GM21367 (cell line): ENCODE measurements at regions not wholly inside any gene's neighbourhood (a gene's known extent, or its start where the extent isn't known, plus 50 kb on each side); places are given as distances from the start of the nearest gene placed in this dataset.

Experiments used
- ATAC-seq: cut with Tn5 transposase; IDR thresholded peaks from one replicate; pipeline ENCODE4 v1.9.1; 2021; ENCODE audit not compliant: unreplicated experiment

DNA sequence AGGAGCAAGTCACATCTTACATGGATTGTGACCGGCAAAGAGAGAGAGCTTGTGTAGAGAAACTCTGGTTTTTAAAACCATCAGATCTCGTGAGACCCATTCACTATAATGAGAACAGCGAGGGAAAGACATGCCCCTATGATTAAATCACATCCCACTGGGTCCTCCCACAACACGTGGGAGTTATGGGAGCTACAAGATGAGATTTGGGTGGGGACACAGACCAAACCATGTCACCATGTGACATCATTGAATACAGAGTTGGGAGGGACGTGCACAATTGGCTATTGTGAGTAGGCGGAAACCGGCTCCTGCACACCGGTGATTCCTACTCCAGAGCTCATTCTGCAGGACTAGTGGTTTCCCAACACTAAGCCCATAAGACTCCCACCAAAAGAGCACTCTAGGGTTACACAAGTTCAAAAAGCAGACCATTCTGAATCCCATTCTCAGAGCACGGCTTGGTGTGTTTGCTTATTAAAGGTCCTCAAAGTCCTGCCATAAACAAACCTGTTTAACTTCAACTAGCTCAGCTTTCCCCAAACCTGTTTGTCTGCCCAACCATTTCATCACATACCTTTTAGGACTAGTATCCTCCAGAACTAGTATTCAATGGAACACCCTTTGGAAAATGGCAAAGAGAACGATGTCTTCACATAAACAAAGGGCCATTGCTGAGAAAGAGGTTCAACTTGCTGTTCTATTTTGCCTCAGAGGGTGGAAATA is 167.6 kb downstream of the TLE3 start:
- ATAC-seq: no peak

- ATAC-seq: no peak
Measured at GRCh38 chr15:69930754-69931153, 167.0 kb downstream of the TLE3 start.

DNA sequence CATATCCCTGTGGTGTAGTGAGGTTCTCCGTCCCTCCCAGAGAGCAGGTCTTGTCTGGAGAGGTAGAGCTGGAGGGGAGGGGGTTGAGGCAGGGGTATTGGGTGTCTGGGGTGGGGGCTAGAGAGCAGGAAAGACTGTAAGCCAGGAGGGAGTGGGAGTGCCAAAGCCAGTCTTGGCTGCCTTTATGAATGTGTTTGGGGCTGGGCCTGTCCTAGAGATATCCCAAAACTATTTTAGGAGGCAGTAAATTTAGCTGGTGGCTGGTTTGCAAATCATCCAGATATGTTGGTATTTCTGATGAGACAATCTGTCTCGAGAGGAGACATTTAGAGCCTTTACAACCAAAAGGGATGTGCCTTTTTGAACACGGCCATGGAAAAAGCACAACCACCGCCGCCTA is 166.6 kb downstream of the TLE3 start:
- no peak for ATAC-seq

DNA sequence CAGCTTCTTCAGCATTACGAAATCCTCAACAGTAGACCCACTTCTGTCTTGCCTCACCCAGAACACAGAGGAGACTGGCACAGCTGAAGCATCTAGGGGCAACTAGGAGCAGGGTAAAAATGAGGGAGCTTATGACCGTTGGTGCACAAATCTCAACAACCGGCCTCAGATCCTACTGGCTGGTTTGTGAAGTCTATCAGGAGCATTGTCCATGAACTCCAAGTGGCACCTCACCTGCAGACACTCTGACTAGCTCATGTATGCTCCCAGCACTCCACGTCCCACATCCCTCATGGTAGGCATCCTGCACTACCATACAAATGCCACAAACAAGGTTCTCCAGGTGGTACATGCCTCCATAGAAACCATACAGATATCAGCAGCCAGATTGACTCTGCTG is 163.1 kb downstream of the TLE3 start:
- ATAC-seq: no peak

GRCh38 chr15:69939513-69940440 is 157.9 kb downstream of the TLE3 start:
- ATAC-seq: no peak

- ATAC-seq: no peak
Measured at GRCh38 chr15:69940441-69941300, 157.0 kb downstream of the TLE3 start.

DNA sequence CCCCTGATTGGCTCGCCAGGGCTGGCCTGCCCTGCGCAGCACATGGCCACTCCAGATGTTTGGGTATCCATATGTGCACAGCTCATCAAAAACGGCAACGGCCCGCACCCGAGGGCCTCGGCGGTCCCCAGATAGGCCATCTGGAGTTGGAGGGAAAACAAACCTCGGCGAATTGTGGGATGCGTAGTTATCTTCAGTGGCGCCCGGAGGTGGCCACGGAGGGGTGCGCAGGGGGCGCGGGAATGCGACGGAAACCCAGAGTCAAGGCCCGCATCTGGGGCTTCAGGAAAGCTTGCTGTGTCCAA is 156.5 kb downstream of the TLE3 start:
- ATAC-seq: no peak

DNA sequence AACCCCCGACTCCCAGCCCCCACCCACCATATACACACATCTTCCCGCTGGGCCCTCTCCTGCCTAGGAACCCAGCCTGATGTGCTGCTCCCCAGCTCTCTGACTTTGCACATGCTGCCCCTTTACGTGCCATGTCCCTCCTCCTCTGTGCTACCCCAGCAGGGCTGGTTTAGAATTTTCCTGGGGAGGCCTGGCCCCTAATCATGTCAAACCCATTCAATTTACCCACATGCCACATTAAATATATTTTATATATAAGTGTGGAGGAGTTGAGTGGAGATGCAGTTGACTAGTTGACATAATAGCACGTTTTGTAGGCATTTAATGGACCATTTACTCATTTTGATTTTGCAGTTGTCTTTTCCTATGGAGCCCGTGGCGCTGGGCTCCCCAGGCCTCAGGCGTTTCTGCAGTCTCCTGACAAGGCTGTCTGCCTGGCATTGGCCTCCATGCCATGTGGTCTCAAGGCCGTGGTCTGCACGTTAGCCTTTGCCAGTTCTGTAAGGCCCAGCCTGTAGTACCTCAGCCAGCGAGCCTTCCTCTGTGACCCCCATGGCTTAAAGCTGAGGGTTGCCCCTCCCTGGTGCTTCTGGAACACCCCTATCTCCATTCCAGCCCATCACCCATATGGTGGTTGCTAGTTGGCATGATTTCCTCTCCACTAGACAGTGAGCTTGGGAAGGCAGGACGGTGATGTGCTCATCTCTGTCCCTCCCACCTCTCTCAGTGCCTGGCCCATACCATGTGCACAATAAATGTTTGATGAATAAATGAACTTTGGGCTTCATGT is 155.8 kb downstream of the TLE3 start:
- ATAC-seq: no peak

DNA sequence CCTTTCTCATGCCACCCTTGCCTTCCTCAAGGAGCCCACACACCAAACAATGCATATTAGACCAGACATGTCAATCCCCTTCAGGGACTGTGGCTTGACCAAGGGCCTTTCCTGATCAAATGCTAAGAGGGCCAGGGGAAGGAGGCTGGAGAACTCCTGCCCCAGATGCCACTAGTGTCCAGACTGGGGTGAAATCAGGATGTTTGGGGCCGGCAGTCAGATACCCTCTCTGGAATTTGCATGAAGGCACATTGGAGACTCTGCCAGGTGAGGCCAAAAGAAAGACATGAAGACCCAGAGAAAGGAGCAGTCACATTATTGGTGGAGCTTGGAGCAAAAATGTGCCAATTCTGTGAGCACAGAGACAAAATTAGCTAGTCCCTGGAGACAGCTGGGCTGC is 154.1 kb downstream of the TLE3 start:
- no peak for ATAC-seq

- no peak for ATAC-seq
Measured at GRCh38 chr15:69945729-69946128, 152.0 kb downstream of the TLE3 start.

GRCh38 chr15:69946870-69947269 is 150.8 kb downstream of the TLE3 start:
- ATAC-seq: no peak

GRCh38 chr15:69947394-69947793 is 150.3 kb downstream of the TLE3 start:
- ATAC-seq: no peak

DNA sequence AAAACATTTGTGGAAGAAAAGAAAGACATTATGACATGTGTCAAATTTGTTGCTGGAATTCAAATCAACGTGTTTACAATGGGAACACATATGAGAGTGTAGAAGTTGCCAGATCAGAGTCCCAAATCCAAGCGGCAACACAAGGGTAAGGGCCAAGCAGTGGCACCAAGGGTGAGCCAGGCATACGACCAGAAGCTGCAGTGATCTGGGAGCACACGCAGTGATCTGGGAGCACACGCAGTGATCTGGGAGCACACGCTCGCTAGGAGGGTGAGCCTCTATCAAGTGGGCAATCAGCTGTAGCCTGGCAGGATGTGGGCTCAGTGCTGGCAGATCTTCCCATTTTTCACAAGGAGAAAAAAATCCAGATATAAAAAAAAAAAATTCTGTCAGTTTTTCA is 148.2 kb downstream of the TLE3 start:
- ATAC-seq: no peak

DNA sequence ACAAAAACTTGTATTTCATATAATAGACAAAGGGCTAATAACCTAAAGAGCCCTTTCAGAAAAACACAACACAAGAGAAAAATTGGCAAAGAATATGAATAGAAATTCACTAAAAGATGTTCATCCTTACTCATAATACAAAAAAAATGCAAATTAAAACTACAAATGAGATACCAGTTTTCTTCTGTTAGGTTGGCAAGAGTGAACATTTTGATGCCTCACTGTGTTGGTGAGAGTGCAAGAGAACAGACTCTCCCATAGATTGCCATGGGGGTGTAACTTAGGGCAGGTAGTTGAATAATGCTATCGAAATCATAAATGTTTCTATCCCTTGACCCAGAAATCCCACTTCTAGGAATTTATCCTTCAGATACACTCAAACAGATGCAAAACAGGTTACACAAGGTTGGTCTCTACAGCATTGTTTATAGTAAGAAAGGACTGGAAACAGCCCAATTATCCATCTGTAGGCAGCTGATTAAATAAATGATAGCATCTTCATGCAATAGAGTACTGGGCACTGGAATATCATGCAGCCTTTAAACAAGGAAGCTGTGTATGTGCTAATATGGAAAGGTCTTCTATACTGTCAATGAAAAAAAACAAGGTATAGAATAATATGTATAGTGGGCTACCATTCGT is 146.3 kb downstream of the TLE3 start:
- ATAC-seq: no peak

- ATAC-seq: no peak
Measured at GRCh38 chr15:69951898-69952555, 145.7 kb downstream of the TLE3 start.

- no peak for ATAC-seq
Measured at GRCh38 chr15:69953051-69953450, 144.7 kb downstream of the TLE3 start.

DNA sequence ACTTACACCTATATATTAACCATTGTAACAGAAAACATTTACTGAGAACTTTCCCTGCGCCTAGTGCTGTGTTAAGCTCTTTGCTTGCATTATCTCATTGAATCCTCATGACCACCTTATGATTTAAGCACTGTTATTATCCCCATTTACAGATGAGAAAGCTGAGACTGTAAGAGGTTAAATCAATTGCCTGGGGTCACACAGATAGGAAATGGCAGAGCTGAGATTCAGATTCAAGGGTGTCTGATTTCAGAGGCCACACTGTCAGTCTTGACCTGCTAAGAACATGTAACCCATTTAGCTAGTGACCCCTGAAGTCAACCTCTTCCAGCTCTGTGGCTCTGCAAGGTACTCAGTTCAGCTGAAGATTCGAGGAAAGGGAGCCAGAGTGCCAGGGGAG is 143.9 kb downstream of the TLE3 start:
- ATAC-seq: no peak

DNA sequence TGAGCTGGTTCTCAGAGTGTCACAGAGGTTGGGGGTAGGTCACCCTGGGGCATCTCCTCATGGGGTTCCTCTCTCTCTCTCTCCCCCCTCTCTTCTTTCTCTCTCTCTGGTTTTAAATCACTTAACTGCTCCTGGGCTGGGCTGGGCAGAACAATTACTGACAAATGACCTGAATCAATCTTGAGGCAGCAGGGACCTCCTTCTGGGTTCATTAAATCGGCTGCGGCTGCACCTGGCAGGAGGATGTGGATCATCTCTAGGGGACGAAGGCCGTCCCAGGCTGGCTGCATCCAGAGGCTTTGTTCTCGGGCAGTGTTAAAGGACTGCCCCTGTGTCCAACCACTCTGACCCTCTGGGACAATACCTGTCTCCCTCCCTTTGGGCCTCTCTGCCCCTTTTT is 143.1 kb downstream of the TLE3 start:
- ATAC-seq: no peak

DNA sequence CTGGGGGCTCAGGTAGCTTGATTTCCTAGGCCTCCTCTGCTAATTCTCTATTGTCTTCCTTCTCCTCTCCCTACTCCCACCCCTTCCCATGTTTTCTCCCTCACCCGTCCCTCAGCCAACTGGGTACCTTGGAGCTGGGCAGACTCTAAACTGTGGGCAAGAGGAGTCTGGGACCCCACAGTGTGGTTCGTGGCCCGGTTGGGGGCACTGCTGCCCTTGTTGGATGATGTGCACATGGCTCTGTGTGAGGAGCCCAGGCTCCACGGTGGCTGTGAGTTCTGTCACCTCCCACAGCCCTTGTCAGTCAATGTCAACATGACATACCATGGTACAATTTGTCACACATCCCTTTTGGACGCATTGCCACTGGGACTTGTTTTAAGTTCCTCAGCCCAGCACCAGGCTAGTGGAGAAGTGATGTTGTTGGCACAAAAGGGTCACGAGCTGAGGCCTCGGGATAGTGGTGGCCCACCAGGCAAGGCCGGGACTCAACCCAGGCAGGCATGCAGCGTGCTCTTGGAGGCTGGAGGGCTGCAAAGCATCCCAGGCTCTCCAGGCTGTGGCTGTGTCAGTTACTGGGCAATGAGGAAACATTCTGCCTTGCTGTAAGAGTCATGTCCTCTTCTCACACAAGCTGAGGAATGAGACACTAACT is 142.3 kb downstream of the TLE3 start:
- ATAC-seq: no peak
